Activated naive CD4-positive, alpha-beta T cell treated with anti-CD3 and anti-CD28 coated beads, Interleukin-2, amount 10 ng/mL, durations not matched to agents 7 days and 5 days (primary cell): ENCODE measurements at regions not wholly inside any gene's neighbourhood (a gene's known extent, or its start where the extent isn't known, plus 50 kb on each side); places are given as distances from the start of the nearest gene placed in this dataset.

ENCODE experiments used
- CTCF ChIA-PET: fragments of 350-600 bp; sonication (Branson Sonifier 250); formaldehyde crosslinking; loops from one replicate; lab custom pipeline; 2021; ENCODE audit warnings: antibody characterized with exemption; lab: Charles Lee
- DNase-seq: peaks from one replicate; pipeline ENCODE4 v3.0.0-alpha.2; 2020
- H3K27ac Mint-ChIP-seq: one replicate; pipeline ENCODE4 v1.8.0; 2021; ENCODE audit warnings: mild to moderate bottlenecking, moderate library complexity, mixed read lengths
- H3K27me3 Mint-ChIP-seq: one replicate; pipeline ENCODE4 v1.8.0; 2021; ENCODE audit warnings: mild to moderate bottlenecking, mixed read lengths
- H3K36me3 Mint-ChIP-seq: one replicate; pipeline ENCODE4 v1.8.0; 2021; ENCODE audit warnings: mixed read lengths
- H3K4me1 Mint-ChIP-seq: one replicate; pipeline ENCODE4 v1.8.0; 2021; ENCODE audit warnings: mixed read lengths
- H3K4me3 Mint-ChIP-seq: one replicate; pipeline ENCODE4 v1.8.0; 2021; ENCODE audit warnings: mild to moderate bottlenecking, moderate library complexity, mixed read lengths
- H3K9me3 Mint-ChIP-seq: one replicate; pipeline ENCODE4 v1.8.0; 2021; ENCODE audit warnings: mixed read lengths

DNA sequence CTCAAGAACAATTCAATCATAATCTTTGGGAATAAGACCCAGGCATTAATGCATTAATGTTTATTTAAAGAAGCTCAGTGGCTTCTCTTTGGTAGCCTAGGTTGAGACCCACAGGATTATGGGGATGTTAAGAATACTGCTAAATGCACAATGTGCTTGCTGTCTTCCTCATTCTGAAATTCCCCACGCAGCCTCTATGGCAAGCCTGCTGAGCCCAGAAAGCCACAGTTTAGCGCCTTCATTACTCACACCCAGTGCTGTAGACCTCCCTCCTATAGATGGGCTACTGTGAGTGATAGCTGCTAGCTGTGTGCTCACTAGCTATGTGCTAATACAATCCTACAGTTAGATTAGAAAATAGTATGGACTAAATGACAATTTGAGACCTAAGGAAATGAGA is 90.6 kb downstream of the TNFSF13B start:
- DNase-seq: no peak
- no peak overlapping the region for H3K4me3 Mint-ChIP-seq
- no peaks in the 10 kb centered on the region for H3K36me3 Mint-ChIP-seq
- H3K9me3 Mint-ChIP-seq: no peaks in the 10 kb centered on the region
- no peaks in the 10 kb centered on the region for H3K4me1 Mint-ChIP-seq
- peaks cover 12% of the 10 kb centered on the region for H3K27me3 Mint-ChIP-seq
- no peak overlapping the region for H3K27ac Mint-ChIP-seq
- CTCF ChIA-PET: no interaction called here

DNA sequence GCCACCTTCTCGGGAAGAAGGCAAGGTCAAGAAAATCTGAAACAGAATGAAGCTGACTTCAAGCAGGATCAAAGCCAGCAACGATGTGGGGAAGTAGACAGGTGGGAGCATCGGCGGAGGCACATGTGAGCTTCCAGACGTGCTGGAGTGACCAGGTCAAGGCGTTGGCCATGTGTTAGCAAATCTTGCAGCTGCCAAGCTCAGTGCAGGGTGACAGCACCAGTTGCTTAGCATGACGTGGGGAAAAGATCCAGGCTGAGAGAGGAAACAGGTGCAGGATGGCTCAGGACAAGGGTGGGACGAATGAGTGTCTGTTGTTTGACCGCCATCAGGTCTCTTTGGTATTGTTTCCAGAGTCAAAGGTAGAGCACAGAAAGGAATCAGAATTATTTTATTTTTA is 92.3 kb downstream of the TNFSF13B start:
- no peaks in the 10 kb centered on the region for H3K36me3 Mint-ChIP-seq
- H3K27ac Mint-ChIP-seq: no peak overlapping the region
- H3K4me1 Mint-ChIP-seq: no peaks in the 10 kb centered on the region
- no peak for DNase-seq
- CTCF ChIA-PET: no interaction called here
- H3K4me3 Mint-ChIP-seq: no peak overlapping the region
- H3K27me3 Mint-ChIP-seq: peaks cover 12% of the 10 kb centered on the region
- H3K9me3 Mint-ChIP-seq: no peaks in the 10 kb centered on the region

DNA sequence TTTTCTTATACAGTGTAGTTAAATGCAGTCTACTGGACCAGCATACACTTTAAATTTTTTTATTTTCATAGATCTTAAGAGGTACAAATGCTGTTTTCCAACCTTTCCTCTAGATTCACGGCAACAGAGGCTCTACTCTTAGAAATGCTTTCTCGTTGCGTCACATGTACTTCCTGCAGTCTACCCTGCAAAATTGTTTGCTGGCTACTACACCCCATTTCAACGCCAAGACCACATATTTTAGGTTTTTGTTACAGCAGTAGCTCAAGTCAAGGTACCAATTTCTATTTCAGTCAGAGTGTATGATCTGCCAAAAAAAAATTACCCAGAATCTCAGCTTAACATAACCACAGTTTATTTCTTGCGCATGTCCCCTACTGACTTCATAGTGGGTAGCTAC is 94.1 kb downstream of the TNFSF13B start:
- no peaks in the 10 kb centered on the region for H3K4me1 Mint-ChIP-seq
- H3K27ac Mint-ChIP-seq: no peak overlapping the region
- no peak for DNase-seq
- no peaks in the 10 kb centered on the region for H3K36me3 Mint-ChIP-seq
- no peaks in the 10 kb centered on the region for H3K9me3 Mint-ChIP-seq
- no peak overlapping the region for H3K4me3 Mint-ChIP-seq
- peaks cover 12% of the 10 kb centered on the region for H3K27me3 Mint-ChIP-seq
- CTCF ChIA-PET: no interaction called here

DNA sequence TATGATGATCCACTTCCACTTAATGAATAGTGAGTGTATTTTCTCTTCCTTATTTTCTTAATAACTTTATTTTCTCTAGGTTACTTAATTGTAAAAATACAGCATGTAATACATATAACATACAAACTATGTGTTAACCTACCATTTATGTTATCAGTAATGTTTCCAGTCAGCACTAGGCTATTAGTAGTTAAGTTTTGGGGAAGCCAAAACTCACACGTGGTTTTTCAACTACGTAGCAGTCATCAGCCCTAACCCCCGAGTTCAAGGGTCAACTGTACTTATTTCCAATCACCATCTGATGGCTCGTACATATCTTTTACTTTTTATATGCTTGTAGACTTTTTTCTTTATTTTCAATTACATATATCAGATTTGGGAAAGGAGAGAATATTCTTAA is 95.7 kb downstream of the TNFSF13B start:
- CTCF ChIA-PET: no interaction called here
- Mint-ChIP-seq H3K9me3 (no peaks in the 10 kb centered on the region), H3K4me1 (no peaks in the 10 kb centered on the region), H3K27me3 (peaks cover 12% of the 10 kb centered on the region), H3K27ac (no peak overlapping the region), H3K4me3 (no peak overlapping the region), H3K36me3 (no peaks in the 10 kb centered on the region)
- no peak for DNase-seq

DNA sequence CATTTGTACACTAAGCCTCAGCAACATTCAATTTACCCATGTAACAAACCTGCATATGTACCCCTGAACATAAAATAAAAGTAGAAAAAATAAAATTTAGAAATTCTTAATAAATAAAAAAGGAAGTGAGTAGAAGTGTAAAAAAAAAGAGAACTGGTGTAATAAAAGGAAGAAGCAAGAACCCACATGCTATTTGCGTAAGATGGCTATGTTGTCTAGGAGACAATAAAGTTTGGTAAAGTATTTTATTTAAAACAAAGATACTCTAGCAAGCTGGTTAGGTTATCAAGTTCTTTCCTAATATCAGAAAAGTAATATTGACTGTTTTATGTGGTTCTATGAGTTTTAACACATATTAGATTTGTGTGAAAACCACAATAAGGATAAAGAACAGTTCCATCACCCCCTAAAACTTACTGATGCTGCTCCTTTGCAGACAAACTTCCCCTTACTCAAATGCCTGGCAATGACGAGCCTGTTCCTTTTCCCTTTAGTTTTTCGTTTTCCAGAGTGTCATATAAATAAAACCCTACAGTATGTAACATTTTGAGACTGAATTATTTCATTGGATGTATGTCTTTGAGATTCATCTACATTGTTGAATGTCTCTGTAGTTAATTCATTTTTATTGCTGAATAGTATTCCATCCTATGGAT is 98.9 kb downstream of the TNFSF13B start:
- no peaks in the 10 kb centered on the region for H3K9me3 Mint-ChIP-seq
- no peak for DNase-seq
- no peak overlapping the region for H3K27ac Mint-ChIP-seq
- H3K27me3 Mint-ChIP-seq: peaks cover 7% of the 10 kb centered on the region
- no peak overlapping the region for H3K4me3 Mint-ChIP-seq
- CTCF ChIA-PET: no interaction called here
- no peaks in the 10 kb centered on the region for H3K36me3 Mint-ChIP-seq
- no peaks in the 10 kb centered on the region for H3K4me1 Mint-ChIP-seq

DNA sequence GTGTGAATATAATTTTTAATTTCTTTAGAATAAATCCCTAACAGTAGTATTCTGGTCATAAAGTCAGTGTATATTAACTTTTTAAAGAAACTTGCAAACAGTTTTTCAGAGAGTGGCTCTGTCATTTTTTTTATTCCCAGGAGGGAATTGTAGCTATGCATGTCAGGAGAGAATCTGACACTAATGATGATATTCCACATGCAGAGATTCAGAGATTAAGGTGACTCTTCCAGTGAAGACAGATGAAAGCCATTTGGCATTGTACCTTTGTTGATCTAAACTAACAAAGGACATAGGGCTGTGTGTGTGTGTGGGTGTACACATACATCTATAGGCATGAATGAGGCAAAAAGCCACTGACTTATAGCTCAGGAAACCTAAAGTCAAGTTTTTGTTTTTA is 99.9 kb downstream of the TNFSF13B start:
- Mint-ChIP-seq H3K4me3 (no peak overlapping the region), H3K27me3 (no peaks in the 10 kb centered on the region), H3K4me1 (no peaks in the 10 kb centered on the region), H3K36me3 (no peaks in the 10 kb centered on the region), H3K9me3 (no peaks in the 10 kb centered on the region), H3K27ac (no peak overlapping the region)
- no peak for DNase-seq
- CTCF ChIA-PET: no interaction called here

DNA sequence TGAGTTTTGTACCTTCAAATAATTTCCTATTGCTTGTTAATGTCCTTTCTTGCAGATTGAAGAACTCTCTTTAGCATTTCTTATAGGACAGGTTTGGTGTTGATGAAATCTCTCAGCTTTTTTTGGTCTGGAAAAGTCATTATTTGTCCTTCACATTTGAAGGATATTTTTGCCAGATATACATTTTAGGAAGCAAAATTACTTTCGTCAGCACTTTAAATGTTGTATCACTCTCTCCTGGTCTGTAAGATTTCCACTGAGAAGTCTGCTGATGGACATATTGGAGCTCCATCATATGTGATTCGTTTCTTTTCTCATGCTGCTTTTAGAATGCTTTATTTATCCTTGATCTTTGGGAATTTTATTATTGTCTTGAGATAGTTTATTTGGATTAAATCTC is 105.5 kb downstream of the TNFSF13B start:
- Mint-ChIP-seq H3K4me1 (no peaks in the 10 kb centered on the region), H3K4me3 (no peak overlapping the region), H3K36me3 (no peaks in the 10 kb centered on the region), H3K27ac (no peak overlapping the region), H3K9me3 (no peaks in the 10 kb centered on the region), H3K27me3 (no peaks in the 10 kb centered on the region)
- CTCF ChIA-PET: no interaction called here
- no peak for DNase-seq

DNA sequence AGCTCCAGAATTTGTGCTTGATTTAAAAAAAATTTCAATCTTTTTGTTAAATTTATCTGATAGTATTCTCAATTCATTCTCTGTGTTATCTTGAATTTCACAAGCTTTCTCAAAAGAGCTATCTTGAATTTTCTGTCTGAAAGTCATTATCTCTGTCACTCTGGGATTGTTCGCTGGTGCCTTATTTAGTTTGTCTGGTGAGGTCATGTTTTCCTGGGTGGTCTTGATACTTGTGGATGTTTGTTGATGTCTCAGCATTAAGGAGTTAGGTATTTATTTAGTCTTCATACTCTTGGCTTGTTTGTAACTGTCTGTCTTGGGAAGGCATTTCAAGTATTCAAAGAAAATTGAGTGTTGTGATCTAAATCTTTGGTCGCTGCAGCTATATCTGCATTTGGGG is 106.3 kb downstream of the TNFSF13B start:
- H3K4me3 Mint-ChIP-seq: no peak overlapping the region
- no peaks in the 10 kb centered on the region for H3K36me3 Mint-ChIP-seq
- CTCF ChIA-PET: no interaction called here
- no peaks in the 10 kb centered on the region for H3K27me3 Mint-ChIP-seq
- no peaks in the 10 kb centered on the region for H3K9me3 Mint-ChIP-seq
- no peak for DNase-seq
- no peak overlapping the region for H3K27ac Mint-ChIP-seq
- H3K4me1 Mint-ChIP-seq: no peaks in the 10 kb centered on the region

DNA sequence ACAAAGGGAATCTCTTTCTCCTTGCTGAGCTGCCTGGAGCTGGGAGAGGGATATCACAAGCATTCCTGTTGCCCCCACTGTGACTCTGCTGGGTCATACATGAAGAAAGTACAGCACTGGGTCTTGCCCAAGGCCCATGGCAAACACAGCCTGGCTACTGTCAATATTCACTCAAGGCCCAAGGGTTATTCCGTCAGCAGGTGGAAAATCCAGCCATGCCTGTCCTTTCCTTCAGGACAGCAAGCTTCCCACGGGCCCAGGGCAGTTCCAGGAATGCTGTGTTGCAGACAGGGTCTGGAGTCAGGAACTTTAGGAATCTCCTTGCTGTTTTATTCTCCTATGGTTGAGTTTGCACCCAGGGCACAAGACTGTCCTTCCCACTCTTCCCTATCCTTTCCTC is 106.8 kb downstream of the TNFSF13B start:
- CTCF ChIA-PET: no interaction called here

DNA sequence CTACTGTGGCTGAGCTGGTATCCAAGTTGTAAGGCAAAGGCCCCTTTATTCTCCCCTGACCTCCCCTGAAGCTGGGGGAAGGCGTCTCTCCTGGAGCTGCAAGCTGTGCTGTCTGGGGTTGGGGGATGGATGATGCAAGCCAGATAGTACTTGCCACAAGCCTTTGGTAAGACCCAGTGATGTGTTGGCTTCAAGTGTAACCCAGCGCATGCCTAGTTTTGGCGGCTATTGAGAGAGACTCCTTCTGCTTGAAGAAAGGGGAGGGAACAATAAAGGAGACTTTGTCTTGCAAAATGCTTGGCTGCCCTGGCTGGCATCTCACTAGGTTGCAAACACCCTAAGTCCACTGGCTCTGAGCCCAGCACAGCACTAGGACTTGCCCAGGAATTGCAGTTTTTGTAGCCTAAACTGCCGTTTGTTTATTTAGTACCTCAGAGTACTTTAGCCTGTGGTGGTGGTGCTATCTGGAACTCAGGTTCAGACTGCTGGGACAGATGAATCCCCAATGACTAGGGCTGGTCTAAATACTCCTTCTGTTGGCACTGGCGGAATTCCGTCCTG is 108.2 kb downstream of the TNFSF13B start:
- Mint-ChIP-seq H3K27me3 (no peaks in the 10 kb centered on the region), H3K4me1 (no peaks in the 10 kb centered on the region), H3K4me3 (no peak overlapping the region), H3K9me3 (no peaks in the 10 kb centered on the region), H3K36me3 (no peaks in the 10 kb centered on the region), H3K27ac (no peak overlapping the region)
- no peak for DNase-seq
- CTCF ChIA-PET: no interaction called here

More for the DNA sequence above, 106.8 kb downstream of the TNFSF13B start:
- Mint-ChIP-seq H3K36me3 (no peaks in the 10 kb centered on the region), H3K27ac (no peak overlapping the region), H3K4me1 (no peaks in the 10 kb centered on the region), H3K9me3 (no peaks in the 10 kb centered on the region), H3K4me3 (no peak overlapping the region), H3K27me3 (no peaks in the 10 kb centered on the region)
- DNase-seq: no peak

DNA sequence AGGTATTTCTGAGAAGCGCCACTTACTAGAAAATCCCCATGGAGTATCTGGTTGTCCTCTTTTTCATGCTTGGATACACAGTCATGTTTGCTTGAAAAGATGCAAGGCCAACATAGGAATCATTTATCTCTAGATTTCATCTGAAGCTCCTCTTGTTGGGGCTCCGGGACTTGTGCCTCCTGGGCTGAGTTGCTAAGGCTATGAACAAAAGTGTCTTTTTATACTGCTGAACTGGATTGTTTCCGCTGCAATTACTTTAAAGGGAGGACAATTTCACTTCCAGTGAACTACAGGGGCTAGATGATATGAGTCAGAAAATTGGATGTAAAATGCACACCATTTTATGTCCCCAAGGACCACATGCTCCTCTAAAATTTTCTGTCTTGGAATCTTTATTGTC is 114.1 kb downstream of the TNFSF13B start:
- no peaks in the 10 kb centered on the region for H3K9me3 Mint-ChIP-seq
- no peak for DNase-seq
- CTCF ChIA-PET: no interaction called here
- H3K4me1 Mint-ChIP-seq: no peaks in the 10 kb centered on the region
- no peaks in the 10 kb centered on the region for H3K27me3 Mint-ChIP-seq
- no peaks in the 10 kb centered on the region for H3K36me3 Mint-ChIP-seq
- no peak overlapping the region for H3K4me3 Mint-ChIP-seq
- H3K27ac Mint-ChIP-seq: no peak overlapping the region

DNA sequence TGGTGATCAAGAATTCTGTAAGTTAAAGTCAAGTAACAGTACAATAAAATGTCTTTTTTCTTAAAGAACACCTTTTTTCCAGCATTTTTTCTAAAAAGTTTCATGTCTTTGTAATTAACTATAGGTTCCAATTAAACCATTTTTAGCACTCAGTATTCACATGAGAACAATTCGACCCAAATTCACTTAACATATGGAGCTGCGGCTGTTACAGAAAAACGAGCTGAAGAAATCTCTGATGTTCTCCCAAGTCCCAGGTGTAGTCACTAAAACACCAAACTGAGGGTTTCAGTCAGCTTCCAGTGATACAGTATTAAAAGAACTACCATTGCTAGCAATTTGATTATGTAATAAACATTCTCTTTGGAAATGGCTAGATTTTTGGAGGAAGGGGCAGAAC is 117.6 kb downstream of the TNFSF13B start:
- DNase-seq: no peak
- H3K27me3 Mint-ChIP-seq: no peaks in the 10 kb centered on the region
- CTCF ChIA-PET: no interaction called here
- no peaks in the 10 kb centered on the region for H3K4me1 Mint-ChIP-seq
- H3K27ac Mint-ChIP-seq: no peak overlapping the region
- H3K36me3 Mint-ChIP-seq: no peaks in the 10 kb centered on the region
- H3K4me3 Mint-ChIP-seq: no peak overlapping the region
- no peaks in the 10 kb centered on the region for H3K9me3 Mint-ChIP-seq

DNA sequence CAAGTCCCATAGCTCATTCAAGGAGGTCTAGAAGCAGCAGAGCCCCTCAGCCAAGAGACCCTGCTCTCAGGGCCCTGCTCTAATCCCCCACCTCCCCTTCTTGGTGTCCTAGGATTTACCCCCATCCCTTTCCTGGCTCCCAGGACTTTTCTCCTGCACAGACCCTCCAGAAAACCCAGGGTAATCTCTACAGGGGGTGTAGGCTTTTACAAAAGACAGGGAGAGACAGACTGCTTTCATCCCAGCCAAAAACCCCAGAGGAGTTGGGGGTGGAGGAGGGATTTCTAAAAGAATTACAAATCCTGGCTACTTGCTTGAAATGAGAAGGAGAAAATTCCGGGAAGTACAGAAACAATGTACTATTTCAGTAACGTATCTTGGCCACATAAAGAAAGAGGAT is 133.3 kb downstream of the TNFSF13B start:
- Mint-ChIP-seq H3K27me3 (peaks cover 10% of the 10 kb centered on the region), H3K4me1 (peaks cover 5% of the 10 kb centered on the region), H3K9me3 (no peaks in the 10 kb centered on the region), H3K36me3 (no peaks in the 10 kb centered on the region), H3K27ac (no peak overlapping the region), H3K4me3 (no peak overlapping the region)
- CTCF ChIA-PET: no interaction called here
- DNase-seq: no peak

DNA sequence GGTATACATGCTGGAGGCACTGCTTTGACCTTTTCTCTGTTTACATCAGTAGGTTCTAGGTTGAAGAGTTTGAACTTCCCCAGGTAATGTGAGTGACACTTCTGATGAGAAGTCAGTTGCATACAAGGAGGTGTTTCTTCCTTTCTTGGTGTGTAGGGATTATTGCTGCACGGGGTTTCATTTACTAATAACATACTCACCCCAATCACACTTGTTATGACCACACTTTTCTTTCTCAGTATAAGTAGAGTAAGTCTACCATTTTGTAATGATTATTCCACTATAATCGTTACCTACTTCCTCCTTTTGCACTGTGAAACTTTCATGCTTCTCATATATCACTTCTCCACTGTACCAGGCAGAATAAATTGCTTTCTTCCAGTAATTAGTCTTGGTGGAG is 138.0 kb downstream of the TNFSF13B start:
- H3K4me1 Mint-ChIP-seq: peaks cover 49% of the 10 kb centered on the region
- H3K9me3 Mint-ChIP-seq: peaks cover 2% of the 10 kb centered on the region
- DNase-seq: no peak
- CTCF ChIA-PET: no interaction called here
- H3K36me3 Mint-ChIP-seq: peaks cover 2% of the 10 kb centered on the region
- H3K27ac Mint-ChIP-seq: no peak overlapping the region
- H3K4me3 Mint-ChIP-seq: no peak overlapping the region
- H3K27me3 Mint-ChIP-seq: peaks cover 4% of the 10 kb centered on the region

DNA sequence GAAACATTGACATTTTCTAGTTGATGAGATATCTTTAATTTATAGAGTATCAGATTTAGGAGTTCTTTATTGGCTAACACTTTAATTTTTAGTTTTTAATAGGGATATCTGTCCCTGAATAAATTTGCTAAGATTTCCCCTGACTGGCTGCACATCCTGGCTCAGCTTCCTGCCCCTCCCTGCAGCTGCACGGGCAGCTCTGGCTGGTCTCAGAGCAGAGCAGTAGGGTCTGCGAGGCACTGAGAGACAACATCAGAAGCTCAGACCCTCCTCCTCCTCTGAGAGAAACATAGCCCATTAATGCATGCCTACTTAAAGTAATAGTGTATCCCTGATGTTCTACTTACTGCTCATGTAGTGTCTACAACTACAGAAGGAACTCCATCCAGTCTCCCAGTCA is 139.2 kb downstream of the TNFSF13B start:
- H3K4me1 Mint-ChIP-seq: peaks cover 49% of the 10 kb centered on the region
- CTCF ChIA-PET: no interaction called here
- H3K27me3 Mint-ChIP-seq: peaks cover 4% of the 10 kb centered on the region
- peak; percentile 26 for DNase-seq
- peaks cover 11% of the 10 kb centered on the region for H3K9me3 Mint-ChIP-seq
- peak overlapping the region; percentile 66 for H3K27ac Mint-ChIP-seq
- peaks cover 4% of the 10 kb centered on the region for H3K36me3 Mint-ChIP-seq
- H3K4me3 Mint-ChIP-seq: no peak overlapping the region
